NT2/D1 (cell line): ENCODE measurements at regions not wholly inside any gene's neighbourhood (a gene's known extent, or its start where the extent isn't known, plus 50 kb on each side); places are given as distances from the start of the nearest gene placed in this dataset.

Experiments used
- YY1 ChIP-seq: IDR thresholded peaks from 2 replicates; pipeline ENCODE4 v1.6.1; 2011; ENCODE audit not compliant: insufficient read length, insufficient read depth
- ZNF274 ChIP-seq: IDR thresholded peaks from 2 replicates; pipeline ENCODE4 v1.6.1; 2011; ENCODE audit warnings: mild to moderate bottlenecking, low read depth, low read length

GRCh38 chr12:17108877-17109541 is 503.0 kb upstream of the LMO3 start:
- TF ChIP-seq ZNF274 (no peak), YY1 (no peak)
